ENCODE measurements at regions not wholly inside any gene's neighbourhood (a gene's known extent, or its start where the extent isn't known, plus 50 kb on each side); places are given as distances from the start of the nearest gene placed in this dataset.

DNA sequence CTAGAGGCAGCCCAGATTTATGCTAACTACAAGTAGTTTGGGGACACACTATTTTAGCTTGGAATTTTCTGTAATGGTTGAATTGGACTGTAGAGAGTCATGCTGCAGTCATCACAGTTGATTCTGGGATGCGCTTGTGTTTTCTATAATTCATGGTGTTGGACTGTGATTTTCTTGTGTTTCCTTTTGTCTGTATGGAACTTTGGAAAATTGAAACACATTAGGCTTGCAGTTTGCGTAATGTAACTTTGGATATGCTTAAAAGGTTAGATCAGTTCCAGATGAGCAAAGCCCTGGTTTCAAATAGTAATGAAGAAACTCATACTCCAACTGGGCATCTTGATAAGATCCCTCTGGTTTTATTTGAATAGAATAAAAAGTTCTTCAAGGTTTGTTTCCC lies 502.2 kb downstream of the ARL4A start:
- FAIRE-seq (no peak), DNase-seq (no peak)
- no peaks in the 10 kb centered on the region for H3K27me3 ChIP-seq (ENCODE audit: control insufficient read depth, insufficient read depth, low read length)
- no peaks in the 10 kb centered on the region for H3K9me3 ChIP-seq (ENCODE audit: control insufficient read depth in 2 of 3, insufficient read depth in 1 of 3, low read length in 3 of 3)
- intact Hi-C loops (cut with DNase I), result no loop called here
- H3K9ac ChIP-seq (ENCODE audit: low read length in 3 of 3), result no peak overlapping the region
- H3K4me1 ChIP-seq (ENCODE audit: control insufficient read depth in 2 of 3, insufficient read depth in 2 of 3, low read depth in 1 of 3, low read length in 3 of 3), result no peaks in the 10 kb centered on the region
- TF ChIP-seq, protein P1, sequence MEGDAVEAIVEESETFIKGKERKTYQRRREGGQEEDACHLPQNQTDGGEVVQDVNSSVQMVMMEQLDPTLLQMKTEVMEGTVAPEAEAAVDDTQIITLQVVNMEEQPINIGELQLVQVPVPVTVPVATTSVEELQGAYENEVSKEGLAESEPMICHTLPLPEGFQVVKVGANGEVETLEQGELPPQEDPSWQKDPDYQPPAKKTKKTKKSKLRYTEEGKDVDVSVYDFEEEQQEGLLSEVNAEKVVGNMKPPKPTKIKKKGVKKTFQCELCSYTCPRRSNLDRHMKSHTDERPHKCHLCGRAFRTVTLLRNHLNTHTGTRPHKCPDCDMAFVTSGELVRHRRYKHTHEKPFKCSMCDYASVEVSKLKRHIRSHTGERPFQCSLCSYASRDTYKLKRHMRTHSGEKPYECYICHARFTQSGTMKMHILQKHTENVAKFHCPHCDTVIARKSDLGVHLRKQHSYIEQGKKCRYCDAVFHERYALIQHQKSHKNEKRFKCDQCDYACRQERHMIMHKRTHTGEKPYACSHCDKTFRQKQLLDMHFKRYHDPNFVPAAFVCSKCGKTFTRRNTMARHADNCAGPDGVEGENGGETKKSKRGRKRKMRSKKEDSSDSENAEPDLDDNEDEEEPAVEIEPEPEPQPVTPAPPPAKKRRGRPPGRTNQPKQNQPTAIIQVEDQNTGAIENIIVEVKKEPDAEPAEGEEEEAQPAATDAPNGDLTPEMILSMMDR (IDR thresholded peaks at IDR 0.05; ENCODE audit: borderline replicate concordance, extremely low read depth, insufficient read depth), result no peak
- no peak overlapping the region for H3K27ac ChIP-seq (ENCODE audit: low read depth in 2 of 2, low read length in 2 of 2)
- no peak overlapping the region for H3K4me3 ChIP-seq (ENCODE audit: low read length in 3 of 3)
- H3K36me3 ChIP-seq (ENCODE audit: control insufficient read depth in 2 of 3, insufficient read depth in 3 of 3, low read length in 3 of 3), result no peaks in the 10 kb centered on the region

DNA sequence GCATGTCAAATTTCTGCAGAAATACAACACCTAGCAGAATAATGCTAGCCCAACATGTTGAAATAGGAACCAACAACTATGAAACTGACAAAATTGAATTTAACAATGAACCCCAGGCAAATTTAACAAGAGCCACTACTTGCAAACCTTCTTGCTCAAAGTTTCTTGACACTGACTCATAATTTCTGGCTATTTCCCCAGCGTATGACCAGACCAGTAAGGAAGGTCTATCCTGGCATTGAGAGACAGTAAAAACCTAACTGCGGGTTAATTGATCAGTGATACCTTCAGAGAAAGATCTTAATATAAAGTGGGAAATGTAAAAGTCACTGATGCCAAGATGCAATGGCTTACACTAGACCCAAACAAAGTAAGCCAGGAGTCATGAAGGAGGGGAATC lies 510.1 kb downstream of the ARL4A start:
- no peak overlapping the region for H3K27ac ChIP-seq (ENCODE audit: low read depth in 2 of 2, low read length in 2 of 2)
- DNase-seq, result no peak
- intact Hi-C loops (cut with DNase I), result no loop called here
- FAIRE-seq, result no peak
- no peaks in the 10 kb centered on the region for H3K36me3 ChIP-seq (ENCODE audit: control insufficient read depth in 2 of 3, insufficient read depth in 3 of 3, low read length in 3 of 3)
- no peak overlapping the region for H3K4me3 ChIP-seq (ENCODE audit: low read length in 3 of 3)
- H3K9ac ChIP-seq (ENCODE audit: low read length in 3 of 3), result no peak overlapping the region
- H3K27me3 ChIP-seq (ENCODE audit: control insufficient read depth, insufficient read depth, low read length), result no peaks in the 10 kb centered on the region
- H3K9me3 ChIP-seq (ENCODE audit: control insufficient read depth in 2 of 3, insufficient read depth in 1 of 3, low read length in 3 of 3), result no peaks in the 10 kb centered on the region
- no peaks in the 10 kb centered on the region for H3K4me1 ChIP-seq (ENCODE audit: control insufficient read depth in 2 of 3, insufficient read depth in 2 of 3, low read depth in 1 of 3, low read length in 3 of 3)
- TF ChIP-seq, protein P1 (IDR thresholded peaks at IDR 0.05; ENCODE audit: borderline replicate concordance, extremely low read depth, insufficient read depth), result no peak

GRCh38 chr7:13198036-13198435 lies 510.6 kb downstream of the ARL4A start:
- Histone ChIP-seq H3K4me1 (ENCODE audit: control insufficient read depth in 2 of 3, insufficient read depth in 2 of 3, low read depth in 1 of 3, low read length in 3 of 3) (no peaks in the 10 kb centered on the region), H3K9ac (ENCODE audit: low read length in 3 of 3) (no peak overlapping the region), H3K27ac (ENCODE audit: low read depth in 2 of 2, low read length in 2 of 2) (no peak overlapping the region), H3K27me3 (ENCODE audit: control insufficient read depth, insufficient read depth, low read length) (no peaks in the 10 kb centered on the region), H3K36me3 (ENCODE audit: control insufficient read depth in 2 of 3, insufficient read depth in 3 of 3, low read length in 3 of 3) (no peaks in the 10 kb centered on the region), H3K4me3 (ENCODE audit: low read length in 3 of 3) (no peak overlapping the region), H3K9me3 (ENCODE audit: control insufficient read depth in 2 of 3, insufficient read depth in 1 of 3, low read length in 3 of 3) (no peaks in the 10 kb centered on the region)
- FAIRE-seq, result no peak
- DNase-seq, result no peak
- TF ChIP-seq, protein P1 (IDR thresholded peaks at IDR 0.05; ENCODE audit: borderline replicate concordance, extremely low read depth, insufficient read depth), result no peak
- intact Hi-C loops (cut with DNase I), result no loop called here

DNA sequence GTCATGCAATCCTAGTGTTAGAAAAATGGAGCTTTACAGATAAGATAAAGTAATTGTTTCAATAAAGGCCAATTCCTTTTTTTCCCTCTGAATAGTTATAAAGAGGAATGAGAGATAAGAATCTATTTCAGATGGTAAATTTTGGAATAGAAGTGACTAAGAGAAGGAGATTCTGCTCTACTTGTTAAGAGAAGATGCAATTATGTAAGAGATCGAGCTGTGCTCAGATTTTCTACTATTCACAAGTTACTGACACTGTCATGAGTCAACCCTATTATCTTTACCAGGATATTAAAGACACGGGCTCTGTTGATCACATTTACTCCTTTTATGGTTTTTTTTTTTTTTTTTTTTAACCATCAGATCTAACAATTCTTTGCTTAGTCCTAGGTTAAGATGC lies 511.3 kb downstream of the ARL4A start:
- intact Hi-C loops (cut with DNase I), result no loop called here
- Histone ChIP-seq H3K4me3 (ENCODE audit: low read length in 3 of 3) (no peak overlapping the region), H3K27ac (ENCODE audit: low read depth in 2 of 2, low read length in 2 of 2) (no peak overlapping the region), H3K27me3 (ENCODE audit: control insufficient read depth, insufficient read depth, low read length) (no peaks in the 10 kb centered on the region), H3K9me3 (ENCODE audit: control insufficient read depth in 2 of 3, insufficient read depth in 1 of 3, low read length in 3 of 3) (no peaks in the 10 kb centered on the region), H3K36me3 (ENCODE audit: control insufficient read depth in 2 of 3, insufficient read depth in 3 of 3, low read length in 3 of 3) (no peaks in the 10 kb centered on the region), H3K9ac (ENCODE audit: low read length in 3 of 3) (no peak overlapping the region), H3K4me1 (ENCODE audit: control insufficient read depth in 2 of 3, insufficient read depth in 2 of 3, low read depth in 1 of 3, low read length in 3 of 3) (no peaks in the 10 kb centered on the region)
- DNase-seq (no peak), FAIRE-seq (no peak)
- TF ChIP-seq, protein P1 (IDR thresholded peaks at IDR 0.05; ENCODE audit: borderline replicate concordance, extremely low read depth, insufficient read depth), result no peak
